Liver (tissue), 3 donors: ENCODE measurements at regions not wholly inside any gene's neighbourhood (a gene's known extent, or its start where the extent isn't known, plus 50 kb on each side); places are given as distances from the start of the nearest gene placed in this dataset.

ENCODE experiments used
- CTCF ChIP-seq: fragments of 150-350 bp; IDR thresholded peaks from 2 replicates; pipeline ENCODE4 v1.5.1; 2017; ENCODE audit warnings: improper control_type of control experiment, low read depth, low read length; ENCODE audit not compliant: missing input control
- HNF4A ChIP-seq, 2 donors: conservative IDR thresholded peaks; 2 replicates each; pipeline ENCODE4 v1.6.1; 2016; ENCODE audit warnings: antibody characterized with exemption in 2 of 2, mild to moderate bottlenecking in 2 of 2
- REST ChIP-seq: IDR thresholded peaks from 2 replicates; pipeline ENCODE4 v1.6.1; 2016; ENCODE audit warnings: antibody characterized with exemption, mild to moderate bottlenecking
- ZBTB33 ChIP-seq: IDR thresholded peaks from 2 replicates; pipeline ENCODE4 v1.6.1; 2016; ENCODE audit warnings: antibody characterized with exemption
- donor health status: healthy.
- donor health status: healthy.

- no peak for TF ChIP-seq REST
- TF ChIP-seq CTCF: no peak
- no peak for TF ChIP-seq ZBTB33
- TF ChIP-seq HNF4A (conservative IDR thresholded peaks at IDR 0.05): no peak
These were observed 92.8 kb downstream of the LYPLAL1 start for GRCh38 chr1:219266524-219266923.
